SK-N-MC (cell line): ENCODE measurements at regions not wholly inside any gene's neighbourhood (a gene's known extent, or its start where the extent isn't known, plus 50 kb on each side); places are given as distances from the start of the nearest gene placed in this dataset.

ENCODE experiments used
- EZH2 ChIP-seq: fragments of 200-600 bp; sonication (generic); IDR thresholded peaks from one replicate; pipeline ENCODE4 v1.6.1; 2017; ENCODE audit warnings: antibody characterized with exemption
- FOXP2 ChIP-seq: optimal IDR thresholded peaks from 2 replicates; pipeline ENCODE3; 2011; ENCODE audit warnings: mild to moderate bottlenecking, moderate library complexity; ENCODE audit not compliant: insufficient read depth; ENCODE audit errors: extremely low read length, control extremely low read depth
- POLR2AphosphoS5 ChIP-seq: IDR thresholded peaks from 2 replicates; pipeline ENCODE4 v1.6.1; 2012; ENCODE audit warnings: mild to moderate bottlenecking, low read depth, low read length, borderline replicate concordance

- TF ChIP-seq POLR2AphosphoS5: no peak
- no peak for TF ChIP-seq EZH2
- no peak for TF ChIP-seq FOXP2
Measured at GRCh38 chr18:34321066-34321465, 96.4 kb upstream of the NOL4 start.
